Mesenteric fat pad (tissue), 1 donor: ENCODE measurements at regions not wholly inside any gene's neighbourhood (a gene's known extent, or its start where the extent isn't known, plus 50 kb on each side); places are given as distances from the start of the nearest gene placed in this dataset.

ENCODE experiments used
- DNase-seq: peaks from one replicate; pipeline ENCODE4 v3.0.0-alpha.2; 2020; ENCODE audit warnings: low spot score
- donor health status: DM: yes; HTN: yes; CAD: no.

DNA sequence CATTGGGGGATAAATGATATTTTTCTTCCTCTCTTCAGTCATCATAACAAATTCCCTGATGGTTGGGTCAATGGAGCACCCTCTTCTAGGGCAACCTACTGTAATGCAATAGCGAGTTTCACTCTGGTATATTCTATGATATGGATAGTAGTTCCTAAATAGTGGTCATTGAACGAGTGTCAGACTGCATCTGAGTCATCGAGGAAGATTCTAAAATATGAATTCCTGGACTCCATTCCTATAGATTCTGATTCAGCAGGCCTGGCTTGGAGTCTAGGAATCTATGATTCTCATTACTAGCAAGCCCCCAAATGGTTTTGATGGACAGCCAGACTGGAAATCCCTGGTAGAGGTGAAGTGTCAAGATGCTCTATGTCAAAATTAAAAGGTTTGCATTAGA is 254.5 kb downstream of the BUB3 start:
- DNase-seq = no peak

DNA sequence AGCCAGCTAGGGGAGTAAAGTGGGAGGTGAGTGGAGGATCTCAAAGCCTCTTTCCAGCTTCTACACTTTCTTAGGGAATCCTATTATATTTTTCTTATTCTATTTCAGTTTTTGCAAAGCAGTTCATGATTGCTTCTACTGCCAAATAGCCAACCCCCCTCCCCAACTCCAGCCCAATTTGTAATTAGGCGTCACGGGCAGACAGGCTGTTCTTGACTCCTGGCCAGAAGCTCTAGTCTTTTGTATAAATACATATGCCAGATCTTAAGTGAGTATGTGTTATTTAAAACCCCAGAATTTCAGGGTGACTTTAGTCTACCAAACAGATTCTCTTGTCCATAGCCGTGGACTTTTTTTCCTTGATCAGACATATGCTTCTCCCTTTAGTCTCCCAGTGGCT is 255.2 kb downstream of the BUB3 start:
- no peak for DNase-seq

DNA sequence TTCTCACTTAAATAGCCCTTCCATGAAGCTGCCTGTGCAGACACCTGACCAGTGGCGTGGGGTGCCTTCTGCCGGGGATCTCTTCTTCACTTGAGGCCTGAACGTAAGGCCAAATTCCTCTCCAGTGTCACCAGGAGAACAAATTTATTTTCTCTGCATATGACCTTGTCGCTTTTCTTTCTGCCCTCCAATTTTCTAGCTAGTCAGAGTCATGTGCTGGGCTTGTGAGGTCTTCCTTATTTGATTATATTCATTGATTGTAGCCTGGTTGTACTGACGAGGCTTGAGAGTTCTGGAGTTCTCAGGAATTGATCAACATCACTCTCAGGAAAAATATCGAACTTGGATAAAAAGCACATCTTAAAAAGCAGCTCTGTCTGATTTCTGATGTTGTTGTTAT is 255.7 kb downstream of the BUB3 start:
- DNase-seq = no peak

DNA sequence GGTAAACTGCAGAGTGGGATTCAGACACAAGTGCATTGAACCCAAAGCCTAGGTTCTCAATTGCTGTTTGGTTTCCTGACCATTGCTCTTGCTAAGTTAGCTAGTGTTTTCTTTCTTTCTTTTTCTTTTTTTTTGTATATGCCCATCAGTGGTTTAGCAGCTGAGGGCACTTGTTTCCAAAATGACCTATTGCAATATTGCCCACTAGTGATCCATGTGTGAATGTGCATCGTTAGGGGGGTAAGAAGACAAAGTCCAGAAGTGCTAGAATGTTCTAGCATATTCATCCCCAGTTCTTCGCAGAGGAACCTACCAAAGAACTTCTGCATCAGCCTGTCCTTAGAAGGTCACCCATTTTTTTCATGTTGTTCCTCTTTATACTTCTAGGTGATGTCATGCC is 252.8 kb upstream of the GPR26 start:
- DNase-seq = no peak

DNA sequence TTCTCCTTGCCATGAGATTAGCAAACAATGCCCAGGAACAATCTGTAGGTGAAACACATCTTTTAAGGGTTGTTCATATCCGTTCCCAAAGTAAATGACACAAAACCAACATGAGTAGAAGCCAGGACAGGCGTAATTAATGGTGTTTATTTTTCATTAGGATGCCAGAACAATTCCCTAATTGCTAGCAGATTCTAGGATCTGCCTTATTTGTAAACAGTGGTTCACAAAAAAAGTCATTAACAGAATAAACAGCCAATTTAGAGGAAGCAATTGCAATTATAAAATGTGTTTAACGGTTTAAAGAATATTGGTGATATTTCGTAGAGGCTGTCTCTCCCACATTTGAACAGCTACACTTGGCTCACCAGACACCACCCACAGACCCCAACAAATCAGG is 250.6 kb upstream of the GPR26 start:
- DNase-seq = no peak

DNA sequence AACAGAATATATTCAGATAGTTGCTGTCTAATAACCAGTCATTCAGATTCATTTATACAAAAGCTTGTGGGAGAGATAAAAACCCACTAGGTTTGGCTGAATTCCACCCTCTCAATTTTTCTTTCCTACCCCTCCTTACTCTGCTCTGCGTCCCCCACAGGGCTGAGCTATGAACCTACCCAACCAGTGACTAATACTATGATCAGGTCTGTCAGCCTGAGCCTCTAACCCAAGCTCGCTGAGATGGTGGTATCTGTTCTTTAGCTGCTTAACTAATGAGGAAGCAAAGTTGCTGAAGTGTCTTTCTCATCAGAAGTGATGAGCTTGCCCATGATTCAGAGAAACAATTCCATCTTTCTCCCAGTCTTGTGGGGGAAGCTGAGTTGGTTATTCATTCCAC is 248.7 kb upstream of the GPR26 start:
- DNase-seq = no peak

DNA sequence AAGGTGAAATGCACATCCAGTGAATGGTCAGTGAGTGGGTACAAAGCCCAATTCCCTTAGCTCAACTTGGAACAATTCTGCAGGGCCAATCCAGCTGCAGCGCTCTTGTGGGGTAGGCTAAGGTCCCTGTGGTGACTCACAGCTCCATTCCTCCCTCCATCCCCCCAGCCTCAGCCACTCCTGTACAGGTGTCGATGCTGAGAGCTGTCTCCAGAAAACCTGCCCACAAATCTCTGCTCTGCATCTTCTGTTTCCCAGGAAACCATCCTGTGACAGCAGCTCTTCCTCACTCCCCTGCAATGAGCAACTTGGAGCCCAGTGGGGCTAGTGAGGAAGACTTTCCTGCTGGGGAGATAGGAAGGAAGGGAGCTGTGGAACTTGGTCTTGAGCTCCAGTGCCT is 244.7 kb upstream of the GPR26 start:
- no peak for DNase-seq

DNA sequence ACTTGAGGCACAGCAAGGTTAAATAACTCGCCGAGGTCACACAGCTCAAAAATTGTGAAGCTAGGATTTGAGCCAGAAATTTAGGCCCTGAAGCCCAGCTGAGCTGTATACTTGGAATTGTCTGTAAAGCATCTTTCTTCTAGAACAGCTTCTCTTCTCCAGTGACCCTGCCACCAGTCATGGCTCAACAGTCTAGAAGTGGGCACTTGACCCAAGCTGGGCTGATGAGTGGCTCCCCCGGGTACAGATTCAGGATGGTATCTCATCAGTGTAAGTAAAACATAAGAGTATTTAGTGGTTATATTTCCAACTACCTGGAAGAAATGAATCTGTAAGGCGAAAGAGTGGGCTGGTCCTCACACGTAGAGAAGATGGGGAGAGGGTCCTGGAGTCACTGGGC is 243.9 kb upstream of the GPR26 start:
- DNase-seq = no peak

DNA sequence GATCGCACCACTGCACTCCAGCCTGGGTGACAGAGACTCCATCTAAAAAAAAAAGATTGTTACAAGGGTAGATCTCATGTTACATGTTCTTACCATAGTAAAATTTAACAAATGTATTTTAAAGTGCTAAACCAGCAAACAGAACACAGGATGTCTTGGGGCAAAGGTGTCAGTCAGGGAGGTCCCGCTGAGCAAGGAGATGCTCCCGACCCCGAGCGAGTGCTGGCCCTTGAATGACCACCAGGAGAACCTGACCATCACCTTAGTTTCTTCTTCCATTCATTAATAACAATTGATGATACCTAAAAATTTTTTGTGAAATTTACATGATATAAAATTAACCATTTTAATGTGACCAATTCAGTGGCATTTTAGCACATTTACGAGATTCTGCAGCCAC is 241.6 kb upstream of the GPR26 start:
- no peak for DNase-seq

DNA sequence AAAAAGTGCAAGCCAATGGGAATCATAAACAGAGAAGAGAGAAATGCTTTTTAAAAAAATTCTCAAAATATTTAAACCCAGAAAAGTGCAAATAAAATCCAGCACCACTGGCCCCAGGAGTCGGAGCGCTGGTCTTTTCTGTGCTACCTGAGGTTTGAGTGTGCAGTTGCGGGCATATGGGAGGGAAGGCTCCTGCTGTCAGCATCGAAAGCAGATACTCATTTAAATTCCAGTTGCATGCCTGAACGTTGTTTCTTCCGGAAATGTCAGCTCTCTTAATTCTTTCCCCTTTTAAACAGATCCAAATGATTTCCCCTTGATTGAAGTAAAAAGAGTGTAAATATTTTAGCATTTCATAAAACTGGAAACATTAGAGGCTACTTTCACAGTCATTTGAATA is 240.5 kb upstream of the GPR26 start:
- DNase-seq = no peak

DNA sequence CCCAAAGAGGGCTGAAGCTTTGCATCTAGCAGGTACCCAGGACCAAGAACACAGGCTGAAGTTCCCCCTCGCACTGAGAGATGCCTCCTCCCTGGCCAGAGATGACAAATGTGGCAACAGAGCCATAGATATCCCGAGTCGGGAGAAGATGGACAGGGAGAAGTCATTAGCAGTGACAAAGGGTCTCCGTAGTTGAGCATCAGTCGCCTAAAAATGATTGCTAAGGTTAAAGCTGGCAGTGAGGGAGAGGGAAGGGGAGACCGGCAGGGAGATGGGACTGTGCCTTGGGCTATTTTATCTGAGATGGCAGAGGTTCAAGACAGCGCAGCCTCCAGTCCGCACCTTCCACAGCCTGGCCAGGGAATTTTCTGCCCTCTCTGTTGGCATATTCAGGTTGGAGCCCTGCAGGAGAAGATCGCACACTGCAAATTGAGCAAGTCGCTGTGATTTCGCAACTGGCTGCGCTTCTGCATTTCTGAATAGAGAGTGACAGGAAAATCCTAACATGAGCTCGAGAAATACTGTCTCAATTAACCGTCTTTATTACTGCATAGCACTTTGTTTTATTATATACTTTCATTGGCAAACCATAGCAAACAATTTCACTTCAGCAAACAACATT is 238.9 kb upstream of the GPR26 start:
- no peak for DNase-seq

DNA sequence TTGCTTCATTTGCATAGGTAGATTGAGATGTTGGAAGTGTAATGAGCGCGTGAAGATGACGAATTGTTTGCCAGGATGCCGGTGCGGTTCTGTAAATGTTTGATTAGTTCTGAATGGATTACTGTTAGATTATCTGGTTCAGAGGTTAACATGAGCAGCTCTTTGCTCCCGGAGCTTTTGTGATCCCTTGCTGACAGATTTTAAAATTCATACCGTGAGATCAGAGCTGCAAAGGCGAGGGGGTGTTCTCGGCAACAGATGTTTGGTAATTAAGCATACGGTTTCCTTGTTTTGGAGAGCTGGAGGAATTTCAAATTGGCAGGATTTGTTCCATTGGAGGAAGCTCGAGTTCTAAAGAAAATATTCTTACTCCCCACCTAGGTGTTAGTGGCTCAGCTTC is 237.8 kb upstream of the GPR26 start:
- DNase-seq = no peak

DNA sequence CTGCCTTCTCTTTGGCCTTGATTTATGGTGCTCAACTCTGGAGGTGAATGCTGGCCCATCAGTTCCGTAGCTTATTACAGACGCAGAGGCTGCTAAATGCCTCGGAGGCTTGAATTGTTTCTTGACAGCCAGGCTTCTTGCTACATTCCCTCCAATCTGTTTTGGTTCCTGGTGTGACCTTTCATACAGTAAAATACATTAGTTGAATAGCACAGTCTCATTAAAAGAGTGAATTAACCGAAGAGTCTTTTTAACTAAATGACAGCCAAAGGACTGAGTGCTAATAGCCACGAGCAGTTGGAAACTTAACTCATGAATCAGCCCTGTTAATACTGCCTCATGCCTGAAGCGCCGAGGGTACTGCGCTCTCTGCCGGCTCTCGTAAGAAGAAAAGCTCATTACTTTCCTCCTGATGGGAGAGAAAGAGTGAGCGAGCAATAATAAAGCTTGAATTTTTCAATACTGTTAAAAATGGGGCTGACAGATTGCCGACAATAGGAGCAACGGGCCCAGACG is 236.4 kb upstream of the GPR26 start:
- no peak for DNase-seq

DNA sequence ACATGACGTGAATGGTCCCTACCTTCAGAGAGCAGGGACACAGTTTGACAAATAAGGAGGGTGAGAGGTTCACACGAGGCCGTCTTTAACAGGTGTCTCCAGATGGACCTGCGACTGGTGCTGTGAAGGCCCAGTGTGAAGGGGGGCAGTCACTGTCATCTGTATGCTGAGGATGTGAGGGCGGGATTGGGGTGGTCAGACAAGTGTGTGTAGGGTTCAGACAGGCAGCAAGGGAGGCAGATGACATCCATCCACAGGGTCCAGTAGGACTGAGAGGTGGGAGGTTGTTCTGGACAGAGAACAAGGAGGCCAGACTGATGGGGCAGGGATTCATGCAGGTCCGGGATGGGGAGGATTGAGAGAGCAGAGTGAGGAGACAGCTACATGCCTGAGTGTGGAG is 232.6 kb upstream of the GPR26 start:
- peak; percentile 72 for DNase-seq

DNA sequence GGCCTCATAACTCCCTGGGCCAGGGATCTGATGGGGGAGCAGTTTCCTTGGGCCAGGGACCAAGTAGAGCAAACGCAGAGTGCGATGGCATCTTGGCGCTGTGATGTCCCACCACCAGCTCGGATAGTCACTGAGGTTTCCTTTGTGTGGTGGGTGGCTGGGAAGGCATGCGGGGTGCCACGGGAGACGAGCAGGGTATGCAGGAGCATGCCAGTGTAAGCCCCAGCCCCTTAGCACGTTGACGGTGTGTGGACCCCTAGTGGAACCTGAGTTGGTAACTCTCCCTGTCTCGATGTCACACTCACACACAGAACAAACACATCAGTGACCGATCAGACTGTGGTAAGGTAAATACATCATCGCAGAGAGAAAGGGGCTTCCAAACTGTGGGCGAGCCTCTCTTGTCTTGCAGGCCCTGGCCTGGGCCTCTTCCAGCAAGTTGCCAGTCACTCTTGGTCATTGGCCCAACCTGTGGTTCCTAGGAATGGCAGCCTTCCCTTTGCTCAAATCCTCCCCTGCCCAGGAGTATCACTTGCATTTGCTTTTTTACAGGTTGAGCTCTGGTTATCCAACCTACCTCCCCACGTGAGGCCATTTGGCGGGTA is 231.6 kb upstream of the GPR26 start:
- peak; percentile 57 for DNase-seq

DNA sequence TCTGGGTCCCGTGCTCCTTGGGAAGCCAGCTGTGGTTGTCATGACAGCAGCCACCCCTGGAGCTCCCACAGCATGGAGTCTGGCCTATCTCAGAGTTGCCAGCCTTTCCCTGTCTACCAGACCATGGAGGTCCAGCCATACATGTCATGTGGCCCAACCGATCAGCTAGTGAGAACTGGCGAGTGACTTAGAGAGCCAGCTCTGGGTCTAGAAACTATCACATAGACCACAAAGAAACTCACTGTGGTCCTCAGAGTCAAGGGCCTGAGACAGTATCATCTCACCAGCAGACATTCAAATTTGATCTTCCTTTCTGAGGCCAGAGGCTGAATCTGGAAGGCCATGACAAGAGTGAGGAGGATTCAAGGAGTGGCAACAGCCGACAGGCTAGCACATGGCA is 223.3 kb upstream of the GPR26 start:
- no peak for DNase-seq

DNA sequence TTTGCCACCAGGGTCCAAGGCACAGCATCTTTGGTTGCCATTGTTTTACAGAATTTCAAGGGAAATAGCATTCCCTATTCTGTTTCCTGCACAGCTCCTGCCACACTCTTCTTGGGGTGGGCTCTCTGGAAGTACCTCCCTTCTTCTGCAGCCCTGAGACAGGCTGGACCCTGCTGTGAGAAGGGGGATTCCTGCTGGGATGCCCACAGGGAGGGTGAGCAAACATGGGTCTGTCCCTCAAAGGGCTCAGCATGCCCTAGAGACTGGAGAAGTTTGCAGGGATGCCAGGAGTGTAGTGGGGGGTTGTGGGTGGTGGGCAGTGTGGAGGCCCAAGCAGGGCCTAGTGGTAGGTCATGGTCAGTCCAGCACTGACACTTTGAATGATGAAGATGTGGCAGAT is 222.2 kb upstream of the GPR26 start:
- DNase-seq = peak; percentile 82

DNA sequence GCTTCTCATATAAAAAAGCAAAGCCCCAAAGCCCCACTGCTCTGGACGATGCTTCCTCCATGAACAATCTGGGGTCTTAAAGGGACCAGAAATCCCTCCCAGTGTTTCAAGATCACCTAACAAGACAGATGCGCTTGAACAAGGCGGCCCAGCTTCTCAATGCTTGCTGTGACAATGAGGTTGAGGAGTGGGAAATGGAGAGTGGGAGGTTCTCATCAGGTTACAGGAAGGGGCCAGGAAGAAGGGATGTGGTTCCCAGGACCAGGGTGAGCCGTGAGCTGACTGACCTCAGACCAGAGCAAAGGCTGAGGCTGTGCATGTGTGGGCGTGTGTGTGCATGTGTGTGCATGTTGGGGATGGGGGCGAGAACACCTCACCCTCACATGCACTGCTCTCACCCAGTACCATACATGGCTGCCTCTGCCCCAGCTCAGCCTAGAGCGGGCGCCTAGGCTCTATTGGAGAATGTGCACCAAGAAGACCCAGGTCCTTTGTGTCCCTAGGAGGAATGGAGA is 220.8 kb upstream of the GPR26 start:
- DNase-seq = peak; percentile 59

DNA sequence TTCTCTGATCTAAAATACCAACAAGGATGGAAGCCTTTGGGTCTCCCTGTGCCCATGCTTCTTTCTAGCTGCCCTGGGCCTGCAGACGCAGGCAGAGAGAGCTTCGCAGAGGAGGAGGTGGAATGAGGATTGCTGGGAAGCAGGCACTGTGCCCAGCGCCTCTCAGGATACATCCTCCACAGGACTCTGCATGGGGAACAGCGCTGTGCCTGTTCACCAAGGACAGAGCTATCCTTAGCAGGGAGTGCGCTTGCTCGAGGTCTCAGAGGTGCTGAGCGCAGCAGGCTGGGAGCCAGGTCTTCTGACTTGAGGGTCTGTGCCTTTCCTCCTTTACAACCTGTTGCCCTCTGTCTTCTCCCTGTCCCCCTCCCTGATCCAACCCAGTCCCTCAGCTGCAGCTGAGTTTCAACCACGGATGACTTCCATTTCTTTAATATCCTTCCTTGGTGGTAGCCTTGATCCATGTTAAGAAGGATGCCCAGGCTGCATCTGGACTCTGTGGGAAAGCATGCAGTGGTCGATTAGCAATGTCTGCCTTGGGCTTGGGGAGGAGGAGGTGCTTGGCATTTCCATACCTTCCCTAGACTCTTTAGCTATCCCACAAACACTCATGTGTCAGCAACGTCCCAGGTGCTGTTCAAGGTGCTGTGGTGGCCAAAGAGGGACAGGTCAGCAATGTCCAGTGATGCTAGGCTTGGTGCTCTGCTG is 219.6 kb upstream of the GPR26 start:
- peak; percentile 26 for DNase-seq

DNA sequence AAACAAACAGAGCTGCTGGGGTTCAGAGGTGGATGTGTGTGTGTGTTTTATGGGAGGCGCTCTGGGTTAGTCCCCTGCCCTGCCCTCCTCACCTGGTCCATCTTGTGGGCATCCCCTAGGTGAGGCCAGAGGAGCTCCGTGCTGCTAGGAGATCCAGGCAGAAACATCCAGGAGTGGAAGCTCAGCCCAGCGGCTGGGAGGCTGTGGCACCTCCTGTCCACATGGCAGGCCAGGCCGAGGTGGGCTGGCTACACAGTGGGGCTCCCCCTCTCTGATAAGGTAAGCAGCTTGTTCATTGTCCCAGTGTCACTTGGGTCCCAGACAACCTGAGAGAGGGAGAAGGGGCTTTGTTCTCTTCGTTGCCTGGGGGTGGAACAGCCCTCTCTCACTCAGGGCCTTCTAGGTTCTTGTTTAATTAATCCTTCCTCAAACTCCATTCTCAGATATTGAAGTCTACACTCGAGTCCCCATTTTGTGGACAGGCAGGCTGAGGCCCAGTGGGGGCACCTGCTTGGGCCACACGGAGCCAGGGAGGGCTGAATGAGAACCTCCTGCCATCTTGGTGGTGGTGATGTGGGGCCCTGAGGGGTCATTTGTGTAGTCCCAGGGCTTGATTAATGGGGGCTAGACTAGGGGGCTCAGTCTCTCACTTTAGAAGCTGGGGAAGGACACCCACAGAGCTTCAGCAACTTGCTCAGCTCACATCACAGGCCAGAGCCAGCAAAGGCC is 216.8 kb upstream of the GPR26 start:
- peak; percentile 67 for DNase-seq

DNA sequence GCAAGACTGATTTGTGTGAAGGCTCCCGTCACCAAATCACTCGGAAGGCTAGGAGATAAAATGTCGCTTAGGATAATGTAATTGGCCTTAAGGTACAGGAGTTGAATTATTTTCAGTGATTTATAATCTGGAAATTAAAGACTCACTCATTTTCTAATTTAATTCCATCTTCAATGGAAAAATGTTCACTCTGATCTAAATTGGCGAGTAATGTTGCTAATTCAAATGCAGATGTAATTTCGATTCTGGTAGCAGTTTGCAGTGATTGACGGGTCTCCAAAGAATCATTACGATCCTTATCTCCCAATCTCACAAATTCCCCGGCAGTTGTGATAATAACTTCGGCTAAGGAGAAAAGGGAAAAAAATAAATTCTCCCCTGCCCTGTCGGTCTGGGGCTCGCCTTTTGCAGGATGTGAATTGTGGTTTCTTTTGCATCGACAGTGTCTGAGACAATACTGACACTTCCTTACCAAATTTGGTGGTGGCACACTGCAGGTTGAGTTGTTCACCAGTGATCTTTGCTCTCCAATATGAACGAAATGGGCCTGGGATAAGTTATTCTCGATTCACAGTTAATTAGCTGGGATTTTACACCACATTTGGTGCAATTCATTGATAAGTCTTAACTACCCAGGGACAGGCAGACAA is 215.1 kb upstream of the GPR26 start:
- no peak for DNase-seq
